ENCODE measurements at regions not wholly inside any gene's neighbourhood (a gene's known extent, or its start where the extent isn't known, plus 50 kb on each side); places are given as distances from the start of the nearest gene placed in this dataset.

GRCh38 chr18:47341678-47342077 is 90.2 kb upstream of the SKOR2 start:
- WGBS, 2 donors, result 79 to 87% methylated on average over 6 of the region's 6 CpGs

GRCh38 chr18:47334966-47335365 is 83.5 kb upstream of the SKOR2 start:
- H3K4me3 ChIP-seq, result no peak overlapping the region
- H3K9me3 ChIP-seq (ENCODE audit: control insufficient read depth in 4 of 4, insufficient read depth in 3 of 4, low read length in 3 of 4), result peaks cover 0 to 2% (median 0%) of the 10 kb centered on the region in 4 donors
- ATAC-seq (ENCODE audit: insufficient read depth, low FRiP score) (no peak), DNase-seq (no peak)
- H3K4me1 ChIP-seq (ENCODE audit: control insufficient read depth in 5 of 5, insufficient read depth in 5 of 5, low read length in 5 of 5), result no peaks in the 10 kb centered on the region
- no peak overlapping the region for H3K27ac ChIP-seq (ENCODE audit: low read depth in 1 of 2, low read length in 1 of 2)
- no peak for TF ChIP-seq CTCF (IDR thresholded peaks at IDR 0.05; ENCODE audit: control extremely low read depth, extremely low read depth)
- no peak overlapping the region for H3K9ac ChIP-seq (ENCODE audit: insufficient read depth in 1 of 2, low read length in 2 of 2)
- peaks cover 0 to 9% (median 0%) of the 10 kb centered on the region in 3 donors for H3K27me3 ChIP-seq (ENCODE audit: control insufficient read depth in 3 of 3, insufficient read depth in 3 of 3, low read length in 2 of 3)
- no peaks in the 10 kb centered on the region for H3K36me3 ChIP-seq (ENCODE audit: control insufficient read depth in 4 of 4, insufficient read depth in 4 of 4, low read length in 4 of 4)

More at GRCh38 chr18:47341678-47342077, 90.2 kb upstream of the SKOR2 start:
- no peaks in the 10 kb centered on the region for H3K36me3 ChIP-seq (ENCODE audit: control insufficient read depth in 4 of 4, insufficient read depth in 4 of 4, low read length in 4 of 4)
- DNase-seq, result no peak
- H3K9me3 ChIP-seq (ENCODE audit: control insufficient read depth in 4 of 4, insufficient read depth in 3 of 4, low read length in 3 of 4), result no peaks in the 10 kb centered on the region
- no peak overlapping the region for H3K4me3 ChIP-seq
- no peak for TF ChIP-seq CTCF (IDR thresholded peaks at IDR 0.05; ENCODE audit: control extremely low read depth, extremely low read depth)
- no peaks in the 10 kb centered on the region for H3K27me3 ChIP-seq (ENCODE audit: control insufficient read depth in 3 of 3, insufficient read depth in 3 of 3, low read length in 2 of 3)
- no peak for ATAC-seq (ENCODE audit: insufficient read depth, low FRiP score)
- H3K4me1 ChIP-seq (ENCODE audit: control insufficient read depth in 5 of 5, insufficient read depth in 5 of 5, low read length in 5 of 5), result no peaks in the 10 kb centered on the region
- no peak overlapping the region for H3K9ac ChIP-seq (ENCODE audit: insufficient read depth in 1 of 2, low read length in 2 of 2)
- H3K27ac ChIP-seq (ENCODE audit: low read depth in 1 of 2, low read length in 1 of 2), result no peak overlapping the region

GRCh38 chr18:47333926-47334635 is 82.6 kb upstream of the SKOR2 start:
- Histone ChIP-seq H3K9ac (ENCODE audit: insufficient read depth in 1 of 2, low read length in 2 of 2) (no peak overlapping the region), H3K4me3 (no peak overlapping the region), H3K27me3 (ENCODE audit: control insufficient read depth in 3 of 3, insufficient read depth in 3 of 3, low read length in 2 of 3) (peaks cover 0 to 12% (median 0%) of the 10 kb centered on the region in 3 donors), H3K4me1 (ENCODE audit: control insufficient read depth in 5 of 5, insufficient read depth in 5 of 5, low read length in 5 of 5) (no peaks in the 10 kb centered on the region), H3K27ac (ENCODE audit: low read depth in 1 of 2, low read length in 1 of 2) (no peak overlapping the region), H3K36me3 (ENCODE audit: control insufficient read depth in 4 of 4, insufficient read depth in 4 of 4, low read length in 4 of 4) (no peaks in the 10 kb centered on the region), H3K9me3 (ENCODE audit: control insufficient read depth in 4 of 4, insufficient read depth in 3 of 4, low read length in 3 of 4) (peaks cover 0 to 2% (median 0%) of the 10 kb centered on the region in 4 donors)
- WGBS, 2 donors, result 70 to 79% methylated on average over 12 of the region's 12 CpGs
- ATAC-seq (ENCODE audit: insufficient read depth, low FRiP score), result no peak
- no peak for TF ChIP-seq CTCF (IDR thresholded peaks at IDR 0.05; ENCODE audit: control extremely low read depth, extremely low read depth)
- DNase-seq, result no peak

GRCh38 chr18:47331641-47332040 is 80.2 kb upstream of the SKOR2 start:
- Histone ChIP-seq H3K4me1 (ENCODE audit: control insufficient read depth in 5 of 5, insufficient read depth in 5 of 5, low read length in 5 of 5) (no peaks in the 10 kb centered on the region), H3K9me3 (ENCODE audit: control insufficient read depth in 4 of 4, insufficient read depth in 3 of 4, low read length in 3 of 4) (peaks cover 0 to 2% (median 0%) of the 10 kb centered on the region in 4 donors), H3K27me3 (ENCODE audit: control insufficient read depth in 3 of 3, insufficient read depth in 3 of 3, low read length in 2 of 3) (peaks cover 0 to 12% (median 0%) of the 10 kb centered on the region in 3 donors), H3K9ac (ENCODE audit: insufficient read depth in 1 of 2, low read length in 2 of 2) (no peak overlapping the region), H3K27ac (ENCODE audit: low read depth in 1 of 2, low read length in 1 of 2) (no peak overlapping the region), H3K4me3 (no peak overlapping the region), H3K36me3 (ENCODE audit: control insufficient read depth in 4 of 4, insufficient read depth in 4 of 4, low read length in 4 of 4) (no peaks in the 10 kb centered on the region)
- 67 to 68% methylated on average over 1 of the region's 1 CpG for WGBS, 2 donors
- no peak for TF ChIP-seq CTCF (IDR thresholded peaks at IDR 0.05; ENCODE audit: control extremely low read depth, extremely low read depth)
- ATAC-seq (ENCODE audit: insufficient read depth, low FRiP score), result no peak
- no peak for DNase-seq

Measured in lung (tissue), 11 donors.